NCI-H2227 (cell line): ENCODE measurements at regions not wholly inside any gene's neighbourhood (a gene's known extent, or its start where the extent isn't known, plus 50 kb on each side); places are given as distances from the start of the nearest gene placed in this dataset.

Source experiments
- DNase-seq: peaks from one replicate; lab custom pipeline; 2025; ENCODE audit not compliant: unreplicated experiment; lab: John Stamatoyannopoulos, UW

GRCh38 chr9:30670805-30671562 is 1713.5 kb upstream of the ACO1 start:
- DNase-seq: no peak

- no peak for DNase-seq
Observed at GRCh38 chr9:30673132-30673531, 1711.3 kb upstream of the ACO1 start.

GRCh38 chr9:30676651-30677050 is 1707.8 kb upstream of the ACO1 start:
- no peak for DNase-seq

- no peak for DNase-seq
Observed at GRCh38 chr9:30677221-30677620, 1707.2 kb upstream of the ACO1 start.

GRCh38 chr9:30688801-30689200 is 1695.6 kb upstream of the ACO1 start:
- DNase-seq: no peak

GRCh38 chr9:30697958-30698357 is 1686.5 kb upstream of the ACO1 start:
- no peak for DNase-seq

GRCh38 chr9:30711591-30711990 is 1672.9 kb upstream of the ACO1 start:
- no peak for DNase-seq

GRCh38 chr9:30713243-30713642 is 1671.2 kb upstream of the ACO1 start:
- peak; percentile 57 for DNase-seq

GRCh38 chr9:30714389-30714788 is 1670.1 kb upstream of the ACO1 start:
- DNase-seq: no peak

GRCh38 chr9:30718483-30718882 is 1666.0 kb upstream of the ACO1 start:
- no peak for DNase-seq

GRCh38 chr9:30722065-30722464 is 1662.4 kb upstream of the ACO1 start:
- DNase-seq: no peak

GRCh38 chr9:30723656-30724055 is 1660.8 kb upstream of the ACO1 start:
- DNase-seq: no peak

- DNase-seq: no peak
Observed at GRCh38 chr9:30732060-30732459, 1652.4 kb upstream of the ACO1 start.

- DNase-seq: no peak
Observed at GRCh38 chr9:30744871-30745270, 1639.6 kb upstream of the ACO1 start.

GRCh38 chr9:30746589-30746988 is 1637.9 kb upstream of the ACO1 start:
- no peak for DNase-seq

- no peak for DNase-seq
Observed at GRCh38 chr9:30757723-30758122, 1626.7 kb upstream of the ACO1 start.

GRCh38 chr9:30758726-30759446 is 1625.6 kb upstream of the ACO1 start:
- DNase-seq: no peak

GRCh38 chr9:30765318-30765717 is 1619.1 kb upstream of the ACO1 start:
- DNase-seq: no peak

GRCh38 chr9:30771163-30771708 is 1613.2 kb upstream of the ACO1 start:
- no peak for DNase-seq

GRCh38 chr9:30771760-30772159 is 1612.7 kb upstream of the ACO1 start:
- DNase-seq: no peak

GRCh38 chr9:30773427-30773826 is 1611.0 kb upstream of the ACO1 start:
- no peak for DNase-seq

- no peak for DNase-seq
Observed at GRCh38 chr9:30774326-30774725, 1610.1 kb upstream of the ACO1 start.
